NCI-H82 treated with DMSO at 0.1 percent for 48 hours (cell line): ENCODE measurements at regions not wholly inside any gene's neighbourhood (a gene's known extent, or its start where the extent isn't known, plus 50 kb on each side); places are given as distances from the start of the nearest gene placed in this dataset.

Experiments
- DNase-seq: peaks from one replicate; lab custom pipeline; 2025; ENCODE audit not compliant: unreplicated experiment; lab: John Stamatoyannopoulos, UW

GRCh38 chr4:31094474-31094873, 374.3 kb downstream of the PCDH7 start:
- no peak for DNase-seq

- no peak for DNase-seq
These were observed 377.8 kb downstream of the PCDH7 start for GRCh38 chr4:31097999-31098398.

- no peak for DNase-seq
These were observed 380.4 kb downstream of the PCDH7 start for GRCh38 chr4:31100536-31100935.

GRCh38 chr4:31104043-31104442, 383.9 kb downstream of the PCDH7 start:
- no peak for DNase-seq

- no peak for DNase-seq
These were observed 384.4 kb downstream of the PCDH7 start for GRCh38 chr4:31104577-31104976.

GRCh38 chr4:31106419-31106818, 386.2 kb downstream of the PCDH7 start:
- no peak for DNase-seq

- no peak for DNase-seq
These were observed 387.2 kb downstream of the PCDH7 start for GRCh38 chr4:31107362-31107761.

GRCh38 chr4:31108762-31109161, 388.6 kb downstream of the PCDH7 start:
- no peak for DNase-seq

- DNase-seq: no peak
These were observed 391.6 kb downstream of the PCDH7 start for GRCh38 chr4:31111790-31112189.

GRCh38 chr4:31114816-31115215, 394.6 kb downstream of the PCDH7 start:
- no peak for DNase-seq

- no peak for DNase-seq
These were observed 403.9 kb downstream of the PCDH7 start for GRCh38 chr4:31124008-31124585.

- no peak for DNase-seq
These were observed 404.9 kb downstream of the PCDH7 start for GRCh38 chr4:31125061-31125460.

GRCh38 chr4:31125496-31125895, 405.3 kb downstream of the PCDH7 start:
- no peak for DNase-seq

- no peak for DNase-seq
These were observed 406.8 kb downstream of the PCDH7 start for GRCh38 chr4:31126881-31127398.

GRCh38 chr4:31130930-31131329, 410.8 kb downstream of the PCDH7 start:
- no peak for DNase-seq

GRCh38 chr4:31134720-31135119, 414.6 kb downstream of the PCDH7 start:
- DNase-seq: no peak

- DNase-seq: no peak
These were observed 419.6 kb downstream of the PCDH7 start for GRCh38 chr4:31139767-31140166.

- DNase-seq: no peak
These were observed 421.1 kb downstream of the PCDH7 start for GRCh38 chr4:31141095-31141831.

GRCh38 chr4:31141832-31142142, 421.6 kb downstream of the PCDH7 start:
- no peak for DNase-seq

- DNase-seq: no peak
These were observed 426.2 kb downstream of the PCDH7 start for GRCh38 chr4:31146366-31146765.

GRCh38 chr4:31148990-31149389, 428.8 kb downstream of the PCDH7 start:
- no peak for DNase-seq

GRCh38 chr4:31156221-31156620, 436.1 kb downstream of the PCDH7 start:
- DNase-seq: no peak

- DNase-seq: no peak
These were observed 440.0 kb downstream of the PCDH7 start for GRCh38 chr4:31160146-31160545.
